Caco-2 (cell line): ENCODE measurements at regions not wholly inside any gene's neighbourhood (a gene's known extent, or its start where the extent isn't known, plus 50 kb on each side); places are given as distances from the start of the nearest gene placed in this dataset.
"Not testable (repeated sequence)": the region's sequence is repeated elsewhere in the genome, so short reads cannot be mapped to it uniquely, and the experiment has no call there.

Source experiments
- BruUV-seq: library from RNA; stranded (reverse); fragments of 400-500 nt; replicated peaks from 2 replicates; lab custom pipeline; 2021; lab: Mats Ljungman, UMichigan
- CTCF ChIA-PET: fragments of 300-600 bp; sonication (Branson Sonifier 250); formaldehyde crosslinking; loops from one replicate; lab custom pipeline; 2022; ENCODE audit warnings: antibody characterized with exemption; lab: Charles Lee
- POLR2A ChIA-PET: fragments of 300-600 bp; sonication (Branson Sonifier 250); formaldehyde crosslinking; loops from one replicate; lab custom pipeline; 2022; ENCODE audit warnings: antibody characterized with exemption; lab: Charles Lee
- DNase-seq, 2 experiments: peaks; one replicate each; pipeline versions ENCODE4 v3.0.0 to v3.0.0-alpha.2; 2020 to 2022
- H3K27me3 ChIP-seq: replicated peaks from 2 replicates; pipeline ENCODE4 v1.6.0; 2011; ENCODE audit warnings: low read length; ENCODE audit not compliant: control insufficient read depth, insufficient read depth
- H3K36me3 ChIP-seq: 2 replicates; pipeline ENCODE4 v1.5.1; 2011; ENCODE audit warnings: low read length; ENCODE audit not compliant: control insufficient read depth, insufficient read depth
- H3K4me1 ChIP-seq: fragments of 250-450 bp; sonication (Bioruptor Pico); 2 replicates; pipeline ENCODE4 v1.5.1; 2020; ENCODE audit warnings: mild to moderate bottlenecking
- H3K4me3 ChIP-seq: 2 replicates; pipeline ENCODE4 v1.5.1; 2011; ENCODE audit warnings: low read depth, mild to moderate bottlenecking, control low read depth, low read length
- H3K9me3 ChIP-seq: fragments of 250-450 bp; sonication (Bioruptor Pico); 2 replicates; pipeline ENCODE4 v1.5.1; 2020; ENCODE audit warnings: mild to moderate bottlenecking, moderate library complexity
- H3K27ac Mint-ChIP-seq: one replicate; pipeline ENCODE4 v1.8.0; 2022; ENCODE audit warnings: mixed read lengths; ENCODE audit not compliant: unreplicated experiment
- H3K27me3 Mint-ChIP-seq: one replicate; pipeline ENCODE4 v1.8.0; 2022; ENCODE audit warnings: mixed read lengths; ENCODE audit not compliant: insufficient read depth, unreplicated experiment
- H3K36me3 Mint-ChIP-seq: one replicate; pipeline ENCODE4 v1.8.0; 2022; ENCODE audit warnings: mild to moderate bottlenecking, mixed read lengths; ENCODE audit not compliant: insufficient read depth, unreplicated experiment
- H3K4me1 Mint-ChIP-seq: one replicate; pipeline ENCODE4 v1.8.0; 2022; ENCODE audit warnings: low read depth, mixed read lengths; ENCODE audit not compliant: unreplicated experiment
- H3K4me3 Mint-ChIP-seq: one replicate; pipeline ENCODE4 v1.8.0; 2022; ENCODE audit warnings: mild to moderate bottlenecking, moderate library complexity, mixed read lengths; ENCODE audit not compliant: unreplicated experiment
- H3K9me3 Mint-ChIP-seq: one replicate; pipeline ENCODE4 v1.8.0; 2022; ENCODE audit warnings: mixed read lengths; ENCODE audit not compliant: unreplicated experiment
- intact Hi-C: fragments of 100-400 bp; cut with micrococcal nuclease; formaldehyde crosslinking; loops from one replicate; pipeline ENCODE4 v1.10.0; 2022; ENCODE audit not compliant: unreplicated experiment
- TF ChIP-seq, protein P1 (sequence below), 2 experiments: fragments of 200-600 bp in 1 of 2; IDR thresholded peaks; 1 replicate in 1 of 2; 2 replicates in 1 of 2; pipeline versions ENCODE4 v1.5.1 to v1.8.0; 2011 to 2022; ENCODE audit warnings: antibody characterized with exemption in 1 of 2, control low read depth in 1 of 2, inconsistent platforms in 1 of 2, low read depth in 1 of 2, low read length in 1 of 2, mild to moderate bottlenecking in 1 of 2, moderate library complexity in 1 of 2; ENCODE audit not compliant: insufficient read depth in 1 of 2, severe bottlenecking in 1 of 2, unreplicated experiment in 1 of 2

DNA sequence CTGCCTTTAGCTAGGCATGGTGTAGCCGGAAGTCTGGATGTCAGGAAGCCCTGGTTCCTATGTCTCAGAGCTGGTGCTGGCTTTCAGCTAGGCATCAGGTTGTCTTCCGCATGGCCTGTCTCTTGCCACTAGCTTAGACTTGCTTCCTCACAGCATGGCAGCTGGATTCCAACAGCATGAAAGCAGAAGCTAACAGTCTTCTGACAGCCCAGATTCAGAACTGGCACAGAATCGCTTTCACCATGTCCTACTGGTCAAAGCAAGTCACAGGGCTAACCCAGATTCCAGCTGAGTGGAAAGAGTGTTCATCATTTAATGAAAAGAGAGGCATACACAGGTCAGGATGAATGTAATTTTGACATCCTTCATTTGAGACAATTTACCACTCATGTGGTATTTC, 1050.5 kb downstream of the ROBO2 start:
- no TSS peak for BruUV-seq
- no peak for DNase-seq
- no peak overlapping the region for H3K4me3 Mint-ChIP-seq

DNA sequence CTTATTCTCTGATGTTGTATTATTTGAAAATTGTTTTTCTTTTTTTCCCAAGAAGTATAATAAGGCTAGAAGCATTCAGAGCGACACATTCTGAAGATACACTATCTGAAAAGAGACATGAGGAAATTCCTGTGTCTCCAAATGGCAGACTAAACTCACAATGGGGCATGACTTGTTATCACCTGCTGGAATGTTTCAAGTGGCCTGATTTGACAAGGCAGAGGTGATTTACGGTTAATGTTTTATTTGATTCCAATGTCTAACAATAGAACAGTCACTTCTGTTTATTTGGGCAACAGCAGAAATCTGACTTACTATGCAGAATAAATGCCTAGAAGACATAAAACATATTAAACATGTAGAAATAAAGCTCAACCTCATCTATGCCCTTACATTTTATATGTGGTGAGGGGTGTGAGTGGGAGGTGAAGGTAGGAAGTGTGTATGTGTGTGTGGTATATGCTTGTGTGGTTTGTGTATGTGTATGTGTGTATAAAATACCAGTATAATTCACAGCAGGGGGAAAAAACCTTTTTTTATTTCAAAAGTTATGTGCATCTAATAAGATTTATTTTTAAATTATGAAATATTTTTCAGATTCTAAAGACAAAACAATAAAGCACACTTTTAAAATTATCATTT, 1051.7 kb downstream of the ROBO2 start:
- Histone ChIP-seq H3K9me3 (no peaks in the 10 kb centered on the region), H3K27me3 (no peaks in the 10 kb centered on the region), H3K36me3 (no peaks in the 10 kb centered on the region), H3K4me1 (peaks cover 15% of the 10 kb centered on the region; the same call in 1 of the 2 replicates), H3K4me3 (no peak overlapping the region)
- TF ChIP-seq, protein P1, sequence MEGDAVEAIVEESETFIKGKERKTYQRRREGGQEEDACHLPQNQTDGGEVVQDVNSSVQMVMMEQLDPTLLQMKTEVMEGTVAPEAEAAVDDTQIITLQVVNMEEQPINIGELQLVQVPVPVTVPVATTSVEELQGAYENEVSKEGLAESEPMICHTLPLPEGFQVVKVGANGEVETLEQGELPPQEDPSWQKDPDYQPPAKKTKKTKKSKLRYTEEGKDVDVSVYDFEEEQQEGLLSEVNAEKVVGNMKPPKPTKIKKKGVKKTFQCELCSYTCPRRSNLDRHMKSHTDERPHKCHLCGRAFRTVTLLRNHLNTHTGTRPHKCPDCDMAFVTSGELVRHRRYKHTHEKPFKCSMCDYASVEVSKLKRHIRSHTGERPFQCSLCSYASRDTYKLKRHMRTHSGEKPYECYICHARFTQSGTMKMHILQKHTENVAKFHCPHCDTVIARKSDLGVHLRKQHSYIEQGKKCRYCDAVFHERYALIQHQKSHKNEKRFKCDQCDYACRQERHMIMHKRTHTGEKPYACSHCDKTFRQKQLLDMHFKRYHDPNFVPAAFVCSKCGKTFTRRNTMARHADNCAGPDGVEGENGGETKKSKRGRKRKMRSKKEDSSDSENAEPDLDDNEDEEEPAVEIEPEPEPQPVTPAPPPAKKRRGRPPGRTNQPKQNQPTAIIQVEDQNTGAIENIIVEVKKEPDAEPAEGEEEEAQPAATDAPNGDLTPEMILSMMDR (IDR thresholded peaks at IDR 0.05; ENCODE audit: insufficient read depth in 1 of 2, low read depth in 1 of 2, low read length in 1 of 2, severe bottlenecking in 1 of 2, unreplicated experiment in 1 of 2), result no peak
- DNase-seq, result peak in 1 of 2 experiments; percentile 15
- H3K9me3 Mint-ChIP-seq, result peaks cover 22% of the 10 kb centered on the region
- intact Hi-C loops, result no loop called here
- BruUV-seq, result no TSS peak
- H3K27me3 Mint-ChIP-seq, result no peaks in the 10 kb centered on the region
- POLR2A ChIA-PET, result no interaction called here
- H3K27ac Mint-ChIP-seq, result no peak overlapping the region
- H3K4me3 Mint-ChIP-seq, result no peak overlapping the region
- peaks cover 7% of the 10 kb centered on the region for H3K4me1 Mint-ChIP-seq
- H3K36me3 Mint-ChIP-seq, result no peaks in the 10 kb centered on the region
- CTCF ChIA-PET, result no interaction called here

More for the DNA sequence above, 1050.5 kb downstream of the ROBO2 start:
- TF ChIP-seq, protein P1 (IDR thresholded peaks at IDR 0.05; ENCODE audit: insufficient read depth in 1 of 2, low read depth in 1 of 2, low read length in 1 of 2, severe bottlenecking in 1 of 2, unreplicated experiment in 1 of 2), result no peak
- Histone ChIP-seq H3K27me3 (no peaks in the 10 kb centered on the region), H3K9me3 (no peaks in the 10 kb centered on the region), H3K4me1 (peaks cover 15% of the 10 kb centered on the region; the same call in 1 of the 2 replicates), H3K36me3 (no peaks in the 10 kb centered on the region), H3K4me3 (no peak overlapping the region)
- Mint-ChIP-seq H3K27ac (no peak overlapping the region), H3K4me1 (peaks cover 7% of the 10 kb centered on the region), H3K9me3 (peaks cover 22% of the 10 kb centered on the region), H3K36me3 (no peaks in the 10 kb centered on the region), H3K27me3 (no peaks in the 10 kb centered on the region)
- intact Hi-C loops, result no loop called here
- POLR2A ChIA-PET, result no interaction called here
- CTCF ChIA-PET, result no interaction called here

DNA sequence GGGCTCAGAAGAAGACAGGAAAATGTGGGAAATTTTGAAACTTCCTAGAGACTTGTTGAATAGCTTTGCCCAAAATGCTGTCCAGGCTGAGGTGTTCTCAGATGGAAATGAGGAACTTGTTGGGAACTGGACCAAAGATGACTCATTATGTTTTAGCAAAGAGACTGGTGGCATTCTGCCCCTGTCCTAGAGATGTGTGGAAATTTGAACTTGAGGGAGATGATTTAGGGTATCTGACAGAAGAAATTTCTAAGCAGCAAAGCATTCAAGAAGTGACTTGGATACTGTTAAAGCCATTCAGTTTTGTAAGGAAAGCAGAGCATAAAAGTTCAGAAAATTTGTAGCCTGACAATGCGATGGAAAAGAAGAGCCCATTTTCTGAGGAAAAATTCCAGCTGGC, 1052.7 kb downstream of the ROBO2 start:
- H3K4me1 ChIP-seq, result peaks cover 15% of the 10 kb centered on the region; the same call in 1 of the 2 replicates
- H3K36me3 ChIP-seq, H3K27me3 ChIP-seq, BruUV-seq, DNase-seq, CTCF ChIA-PET, H3K4me1 Mint-ChIP-seq, H3K27ac Mint-ChIP-seq, H3K4me3 Mint-ChIP-seq, H3K27me3 Mint-ChIP-seq, H3K4me3 ChIP-seq, H3K9me3 ChIP-seq, H3K36me3 Mint-ChIP-seq, intact Hi-C loops, POLR2A ChIA-PET: not testable (repeated sequence)
- peaks cover 22% of the 10 kb centered on the region for H3K9me3 Mint-ChIP-seq
